ENCODE measurements at regions not wholly inside any gene's neighbourhood (a gene's known extent, or its start where the extent isn't known, plus 50 kb on each side); places are given as distances from the start of the nearest gene placed in this dataset.
"Not testable (repeated sequence)": the region's sequence is repeated elsewhere in the genome, so short reads cannot be mapped to it uniquely, and the experiment has no call there.

DNA sequence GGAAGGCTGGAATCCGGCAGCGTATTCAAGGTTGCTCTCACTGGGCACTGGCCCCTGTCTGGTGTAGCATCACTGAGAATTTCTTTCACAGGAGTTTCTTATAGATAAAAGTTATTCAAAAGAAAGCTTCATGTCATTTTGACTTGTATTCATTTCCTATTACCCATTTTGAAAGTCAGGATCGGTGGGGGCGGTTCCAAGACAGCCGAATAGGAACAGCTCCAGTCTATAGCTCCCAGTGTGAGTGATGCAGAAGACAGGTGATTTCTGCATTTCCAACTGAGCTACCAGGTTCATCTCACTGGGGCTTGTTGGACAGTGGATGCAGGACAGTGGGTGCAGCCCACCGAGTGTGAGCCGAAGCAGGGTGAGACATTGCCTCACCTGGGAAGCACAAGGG is 51.5 kb upstream of the CDC42EP3 start:
- intact Hi-C loops (cut with DNase I), result not testable (repeated sequence)

DNA sequence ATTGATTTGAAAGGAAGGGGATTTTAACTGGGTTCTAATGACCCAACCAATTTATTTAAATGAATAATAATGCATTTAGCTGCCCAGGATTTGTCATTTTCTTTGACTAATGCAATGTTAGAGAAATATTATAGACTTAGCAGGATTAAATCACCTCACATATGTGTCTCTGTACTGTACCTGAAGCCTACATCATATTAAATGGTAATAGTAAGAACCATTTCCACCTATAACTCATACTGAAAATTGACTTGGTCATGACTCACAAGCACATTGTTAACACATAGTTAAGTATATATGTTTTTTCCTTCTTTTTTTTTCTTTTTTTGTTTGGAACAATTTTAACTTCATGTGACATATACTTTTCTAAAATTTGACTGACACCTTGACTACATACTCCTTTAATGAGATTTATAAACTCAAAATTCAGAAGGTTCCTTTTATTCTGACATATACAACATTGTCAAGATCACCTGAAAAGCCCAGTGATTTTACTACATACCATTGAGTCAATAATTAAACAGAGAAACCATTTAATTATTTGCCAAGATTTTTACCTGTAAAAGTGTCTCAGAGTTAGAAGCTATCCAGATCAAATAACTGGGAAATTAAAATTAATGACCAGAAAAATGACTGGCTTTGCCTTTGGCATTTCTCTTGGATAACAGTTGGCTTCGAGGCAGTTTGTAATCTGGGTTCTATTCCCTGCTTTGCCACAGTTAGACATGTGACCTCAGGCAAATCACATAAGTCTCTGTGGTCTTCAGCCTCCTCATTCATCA is 58.8 kb upstream of the CDC42EP3 start:
- DNase-seq, result no peak
- intact Hi-C loops (cut with DNase I), result no loop called here

More for the DNA sequence above, 51.5 kb upstream of the CDC42EP3 start:
- peak in 18 of 42 donors; percentile 2 to 63 (median 24) for DNase-seq

DNA sequence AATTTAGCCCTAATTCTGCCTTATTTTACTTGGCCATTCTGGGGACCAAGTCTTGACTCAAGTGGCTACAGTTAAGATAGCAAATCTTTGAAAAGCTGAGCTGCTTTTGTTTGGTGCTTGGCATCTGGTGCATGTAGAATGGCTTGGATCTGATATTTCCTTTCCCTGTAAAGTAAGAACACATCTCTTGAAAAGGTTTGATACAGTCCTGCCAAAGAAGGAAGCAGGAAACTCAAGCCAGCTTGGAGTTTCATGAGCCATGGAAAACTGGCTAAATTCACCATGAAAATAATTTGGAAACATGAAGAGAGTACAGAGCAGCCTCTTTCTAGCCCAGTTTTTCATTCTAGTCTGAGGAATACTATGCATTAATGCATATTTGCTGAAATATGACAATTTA is 61.0 kb upstream of the CDC42EP3 start:
- intact Hi-C loops (cut with DNase I); DNase-seq: not testable (repeated sequence)

DNA sequence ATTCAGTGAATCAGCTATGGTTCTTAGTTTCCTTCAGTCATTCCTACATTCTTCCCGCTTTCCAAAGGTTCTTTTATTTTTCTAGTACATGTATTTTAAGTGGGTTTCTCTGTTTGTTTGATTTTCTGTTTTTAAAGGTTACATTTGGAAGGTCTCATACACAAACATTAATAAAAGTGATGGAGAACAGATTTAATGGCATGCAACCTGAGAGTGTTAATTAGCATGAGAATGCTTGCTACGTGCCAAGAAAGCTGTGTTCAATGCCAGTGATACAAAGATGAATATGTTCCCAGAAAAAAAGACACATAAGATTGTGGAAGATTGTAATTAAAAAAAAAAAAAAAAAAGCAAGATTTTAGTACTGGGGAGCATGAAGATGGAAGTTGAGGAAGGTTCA is 61.8 kb upstream of the CDC42EP3 start:
- intact Hi-C loops (cut with DNase I), result no loop called here
- DNase-seq, result no peak

DNA sequence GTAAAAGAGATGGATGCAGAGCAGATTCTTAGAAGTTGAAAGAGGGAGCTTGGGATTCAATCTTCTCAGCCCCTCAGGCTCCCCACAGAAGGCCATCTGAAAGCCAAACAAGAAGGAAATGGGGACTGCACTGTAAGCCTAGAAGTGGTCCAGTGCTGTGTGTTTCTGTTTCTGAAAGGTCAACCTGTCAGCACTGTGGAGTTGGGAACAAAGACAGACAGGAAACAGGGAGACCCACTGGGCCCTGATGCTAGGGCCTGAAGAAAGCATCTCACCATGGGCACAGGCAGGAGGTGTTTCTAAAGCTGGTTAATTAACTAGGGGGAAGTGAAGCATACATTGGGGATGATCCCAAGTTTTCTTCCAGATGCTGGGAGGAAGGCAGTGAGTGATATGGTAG is 62.5 kb upstream of the CDC42EP3 start:
- intact Hi-C loops (cut with DNase I); DNase-seq: not testable (repeated sequence)

DNA sequence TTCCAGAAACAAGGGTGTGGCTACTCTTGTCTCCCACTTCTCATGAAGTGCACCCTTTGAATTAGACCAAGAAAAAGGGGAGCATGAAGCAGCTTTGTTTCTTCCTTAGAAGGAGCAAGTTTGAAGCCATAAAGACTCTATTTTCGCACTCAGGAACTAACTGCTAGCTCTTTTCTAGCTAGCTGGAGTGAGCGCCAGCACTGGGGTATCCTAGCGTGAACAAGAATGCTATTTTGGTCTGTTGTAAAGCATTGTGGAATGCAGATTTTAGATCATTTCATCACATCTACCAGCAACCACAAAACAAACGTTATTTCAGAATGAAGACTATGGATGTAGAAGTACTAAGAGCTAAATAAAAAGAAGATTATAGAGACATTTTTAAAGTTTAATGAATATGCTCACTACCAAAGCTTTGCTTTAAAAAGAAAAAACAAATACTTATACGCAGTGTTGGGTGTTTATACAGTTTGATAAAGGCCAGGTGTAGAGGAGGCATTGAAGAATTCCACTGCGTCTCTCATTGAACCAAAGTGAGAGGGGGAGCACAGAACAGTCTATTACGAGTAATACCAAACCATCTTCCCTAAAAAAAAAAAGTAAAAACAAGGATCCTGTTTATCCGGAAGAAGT is 63.6 kb upstream of the CDC42EP3 start:
- intact Hi-C loops (cut with DNase I); DNase-seq: not testable (repeated sequence)

DNA sequence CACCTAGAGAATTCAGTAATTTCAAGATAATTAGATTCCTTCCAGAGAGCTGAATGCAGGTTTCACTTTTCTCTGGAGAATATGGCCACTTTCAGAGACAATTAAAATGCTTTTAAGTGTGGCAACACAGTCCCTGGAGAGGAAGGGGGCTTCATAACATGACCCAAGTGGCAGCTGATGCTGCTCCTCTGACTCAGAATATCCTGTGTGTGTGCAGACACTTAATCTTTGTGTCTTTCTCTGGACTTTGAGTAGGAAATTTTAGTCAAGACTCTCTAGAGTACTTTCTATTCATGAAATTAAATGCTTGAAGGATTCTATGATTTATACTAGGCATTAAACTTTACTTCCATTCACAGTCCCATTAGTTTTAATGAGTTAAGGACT is 64.1 kb upstream of the CDC42EP3 start:
- intact Hi-C loops (cut with DNase I); DNase-seq: not testable (repeated sequence)

DNA sequence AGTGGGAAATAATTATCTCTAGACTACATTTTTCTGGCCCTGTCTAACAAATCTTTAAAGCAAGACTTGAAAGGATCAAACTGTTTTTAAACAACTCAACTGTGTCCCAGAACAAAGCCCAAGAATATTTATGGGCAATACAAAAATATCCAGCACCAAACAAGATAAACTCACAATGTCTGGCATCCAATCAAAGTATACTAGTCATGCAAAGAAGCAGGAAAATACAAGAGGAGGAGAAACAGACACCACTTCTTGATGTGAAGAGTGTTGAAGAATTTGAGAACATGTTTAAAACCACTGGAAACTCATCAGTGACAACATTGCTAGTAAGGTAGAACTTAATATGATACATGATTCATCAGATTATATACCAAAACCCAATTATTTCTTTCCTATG is 66.1 kb upstream of the CDC42EP3 start:
- no peak for DNase-seq
- intact Hi-C loops (cut with DNase I), result no loop called here

DNA sequence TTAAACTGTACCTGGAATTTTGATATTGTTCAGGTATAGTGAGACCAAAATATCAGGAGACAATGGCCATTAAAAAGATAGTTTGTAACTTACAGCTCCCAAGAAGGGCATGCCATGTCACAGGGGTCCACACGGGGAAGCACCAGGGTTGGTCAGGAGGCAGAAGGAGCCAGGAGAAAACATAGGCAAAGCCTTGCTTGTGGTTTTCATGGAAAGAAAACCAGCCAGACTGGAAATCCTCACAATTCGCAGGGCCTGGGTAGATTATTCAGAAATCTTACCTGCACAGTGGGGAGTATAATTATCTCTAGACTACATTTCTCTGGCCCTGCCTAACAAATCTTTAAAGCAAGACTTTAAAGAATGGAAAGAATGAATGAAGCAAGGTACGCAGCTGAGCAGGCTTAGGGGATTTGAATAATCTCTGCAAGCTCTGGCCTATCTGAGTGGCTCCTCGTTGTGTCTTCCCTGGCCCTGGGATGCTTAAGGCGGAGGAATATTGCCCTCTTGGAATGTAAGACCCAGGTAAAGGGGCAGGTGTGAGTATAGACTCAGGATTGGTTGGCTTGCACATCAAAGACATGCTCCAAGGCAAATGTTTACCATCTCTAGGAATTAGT is 66.9 kb upstream of the CDC42EP3 start:
- DNase-seq, result no peak
- intact Hi-C loops (cut with DNase I), result no loop called here

DNA sequence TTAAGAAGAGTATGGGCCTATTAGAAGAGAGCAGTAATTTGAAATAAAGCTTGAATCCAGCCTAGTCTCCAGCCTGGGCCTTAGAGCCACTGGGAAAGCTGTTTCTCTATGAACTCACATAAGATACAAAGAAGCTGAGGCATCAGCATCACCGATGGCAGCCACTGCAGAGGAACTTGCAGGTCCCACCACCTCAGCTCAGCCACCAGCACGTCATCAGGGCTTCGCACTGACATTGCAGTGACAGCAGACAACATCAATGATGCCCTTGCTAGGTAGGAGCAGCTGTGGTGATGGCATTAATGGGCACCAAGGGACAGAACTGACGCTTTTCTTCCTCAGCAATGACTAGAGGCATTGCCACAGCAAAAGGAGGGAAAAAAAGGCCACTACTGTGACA is 67.7 kb upstream of the CDC42EP3 start:
- intact Hi-C loops (cut with DNase I), result no loop called here
- DNase-seq, result no peak

DNA sequence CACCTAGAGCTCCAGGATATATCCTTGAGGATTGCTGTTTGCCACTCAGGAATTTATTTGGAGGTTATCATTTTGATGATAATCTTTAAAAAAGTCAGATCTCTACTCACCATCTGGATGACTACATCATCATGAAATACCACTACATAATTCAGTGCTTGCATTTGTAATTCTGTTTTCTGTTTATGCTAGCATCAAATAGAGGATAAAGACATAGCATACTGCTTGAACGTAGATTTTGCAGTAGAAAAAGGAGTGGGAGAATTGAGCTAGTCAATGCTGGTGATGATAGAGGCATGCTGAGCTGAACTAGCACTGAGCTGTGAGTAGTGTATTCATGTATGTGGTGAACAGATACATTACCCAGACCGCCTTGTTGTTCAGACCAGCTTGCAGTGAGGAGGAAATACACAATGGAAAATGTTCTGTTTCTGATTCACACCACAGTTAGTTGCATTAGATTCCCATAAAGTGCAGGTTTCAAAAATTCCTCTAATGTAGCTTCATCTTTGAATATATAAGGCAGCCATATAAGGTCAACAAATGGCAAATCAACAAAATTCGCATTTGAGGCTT is 68.8 kb upstream of the CDC42EP3 start:
- intact Hi-C loops (cut with DNase I), result no loop called here
- no peak for DNase-seq

DNA sequence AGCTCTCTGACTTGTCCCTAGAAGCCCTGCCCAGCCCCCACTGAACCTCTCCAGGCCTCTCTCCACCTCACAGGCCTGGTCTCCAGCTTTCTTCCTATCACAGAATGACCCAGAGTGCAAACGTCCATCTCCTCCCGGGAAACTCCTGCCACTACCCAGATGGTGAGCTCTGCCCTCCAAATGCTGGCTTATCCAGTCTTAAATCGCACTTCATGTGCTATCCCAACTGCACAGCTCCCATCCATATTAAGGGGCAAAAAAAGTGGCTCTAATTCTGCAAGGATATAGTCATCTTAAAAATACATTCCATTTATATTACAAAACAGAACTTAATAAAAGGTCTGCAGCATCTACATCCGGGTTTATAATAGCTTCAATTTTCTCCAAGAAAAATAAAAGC is 70.8 kb upstream of the CDC42EP3 start:
- DNase-seq, result no peak
- intact Hi-C loops (cut with DNase I), result no loop called here

DNA sequence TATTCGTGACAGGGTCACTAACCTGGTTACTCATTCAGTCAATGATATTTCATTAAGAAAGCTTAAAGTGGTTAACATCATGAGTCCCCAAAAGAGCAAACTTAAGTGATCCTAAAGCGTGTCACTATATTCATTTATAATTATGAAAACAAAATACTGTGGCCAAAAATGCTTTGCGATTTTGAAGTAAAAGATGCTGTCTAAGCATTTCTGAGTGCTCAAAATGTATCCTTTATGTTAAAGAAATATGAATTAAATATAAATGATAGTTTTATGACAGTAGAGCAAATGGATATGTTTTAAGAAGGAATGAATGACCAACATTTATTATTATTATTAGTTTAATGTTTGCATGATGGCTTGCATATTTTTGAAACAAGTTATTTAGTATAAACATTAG is 72.6 kb upstream of the CDC42EP3 start:
- DNase-seq, result no peak
- intact Hi-C loops (cut with DNase I), result no loop called here

DNA sequence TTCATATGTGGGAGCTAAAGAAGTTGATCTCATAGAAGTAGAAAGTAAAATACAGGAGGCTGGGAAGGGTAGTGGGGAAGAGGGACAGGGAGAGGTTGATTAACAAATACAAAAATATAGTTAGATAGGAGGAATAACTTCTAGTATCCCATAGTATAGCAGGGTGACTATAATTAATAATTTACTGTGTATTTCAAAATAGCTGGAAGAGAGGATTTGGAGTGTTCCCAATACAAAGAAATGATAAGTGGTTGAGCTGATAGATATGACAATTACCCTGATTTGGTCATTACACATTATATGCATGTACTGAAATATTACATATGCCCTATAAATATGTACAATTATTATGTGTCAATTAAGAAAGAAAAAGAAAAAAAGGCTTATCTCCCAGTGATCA is 73.5 kb upstream of the CDC42EP3 start:
- intact Hi-C loops (cut with DNase I); DNase-seq: not testable (repeated sequence)

DNA sequence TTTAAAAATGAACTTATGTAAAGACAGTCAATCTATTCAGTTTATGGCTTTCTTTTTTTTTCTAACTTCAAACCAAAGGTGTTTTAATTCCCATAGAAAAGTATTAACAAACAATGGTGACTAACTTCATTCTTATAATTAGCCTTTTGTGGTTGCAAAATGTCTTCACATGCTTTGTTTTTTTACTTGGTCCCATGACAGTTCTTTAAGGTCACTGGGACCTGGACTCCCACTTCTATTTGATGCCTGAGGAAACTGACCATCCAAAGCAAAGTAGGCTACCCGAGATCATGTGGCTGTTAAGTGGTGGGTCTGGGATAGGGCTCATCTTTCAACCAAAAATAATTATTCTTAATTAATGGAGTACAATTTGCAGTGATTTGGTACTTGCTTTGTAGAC is 74.6 kb upstream of the CDC42EP3 start:
- intact Hi-C loops (cut with DNase I); DNase-seq: not testable (repeated sequence)

DNA sequence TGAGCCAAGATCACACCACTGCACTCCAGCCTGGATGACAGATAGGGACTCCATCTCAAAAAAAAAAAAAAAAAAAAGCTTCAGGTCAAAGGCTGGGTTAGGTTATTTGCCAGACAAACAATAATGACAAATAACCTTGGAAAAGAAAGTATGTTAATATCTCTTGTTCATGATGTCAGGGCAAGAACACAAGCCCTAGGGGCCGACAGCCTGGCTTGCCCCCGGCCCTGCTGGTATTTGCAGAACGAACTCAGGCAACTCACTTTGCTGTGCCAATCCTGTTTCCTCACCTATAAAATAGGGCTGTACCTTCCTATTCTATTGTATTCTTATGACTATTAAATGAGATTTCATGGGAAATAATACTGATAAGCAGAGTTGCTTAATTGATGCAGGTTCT is 75.4 kb upstream of the CDC42EP3 start:
- intact Hi-C loops (cut with DNase I), result no loop called here
- DNase-seq, result no peak

DNA sequence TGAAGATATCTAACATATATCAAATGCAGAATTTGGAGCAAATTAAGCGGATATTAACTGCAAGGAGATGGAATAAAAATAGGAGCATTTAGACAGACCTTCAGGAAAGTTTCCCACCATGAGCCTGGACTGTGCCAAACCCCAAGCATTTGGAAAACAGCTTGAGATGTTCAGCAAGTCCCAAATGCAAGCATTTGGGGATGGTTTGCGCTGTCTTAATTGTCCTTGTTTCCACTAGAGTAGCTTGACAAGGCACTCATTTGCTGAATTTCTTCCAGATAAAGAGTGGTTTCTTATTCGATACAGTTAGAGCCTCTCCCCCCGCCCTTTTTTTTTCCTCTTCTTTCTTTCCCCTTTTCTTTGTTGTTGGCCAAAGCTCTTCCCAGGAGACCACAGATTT is 77.1 kb upstream of the CDC42EP3 start:
- no peak for DNase-seq
- intact Hi-C loops (cut with DNase I), result no loop called here

DNA sequence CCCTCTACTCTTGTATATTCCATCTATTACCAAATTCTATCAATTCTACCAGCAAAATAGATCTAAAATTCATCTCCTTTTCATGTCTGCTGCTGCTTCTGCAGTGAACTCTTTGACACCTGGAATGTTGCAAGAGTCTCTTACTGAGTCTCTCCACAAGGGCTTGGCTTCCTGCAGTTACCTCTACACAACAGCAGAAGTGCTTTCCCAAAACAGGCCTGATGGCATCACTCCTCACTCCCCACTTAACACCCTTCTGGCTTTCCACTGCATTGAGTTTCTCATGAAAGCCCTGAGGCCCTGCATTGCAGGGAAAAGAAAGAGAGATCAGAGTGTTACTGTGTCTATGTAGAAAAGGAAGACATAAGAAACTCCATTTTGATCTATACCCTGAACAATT is 78.8 kb upstream of the CDC42EP3 start:
- intact Hi-C loops (cut with DNase I); DNase-seq: not testable (repeated sequence)

DNA sequence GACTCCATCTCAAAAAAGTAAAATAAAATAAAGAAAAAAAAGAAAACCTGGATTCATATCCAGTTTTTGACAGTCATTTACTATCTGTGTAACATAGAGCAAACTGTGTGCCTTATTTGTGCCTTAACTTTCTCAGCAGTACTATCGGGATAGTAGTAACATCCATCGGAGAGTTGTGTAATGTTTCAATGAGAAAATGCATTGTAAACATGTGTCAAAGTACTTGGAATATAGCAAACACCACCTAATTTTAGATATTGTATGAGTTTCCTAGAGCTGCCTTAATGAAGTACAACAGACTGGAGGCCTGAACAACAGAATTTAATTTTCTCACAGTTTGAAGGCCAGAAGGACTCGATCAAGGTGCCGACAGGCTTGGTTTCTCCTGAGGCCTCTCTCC is 81.3 kb upstream of the CDC42EP3 start:
- intact Hi-C loops (cut with DNase I), result no loop called here
- DNase-seq, result no peak

DNA sequence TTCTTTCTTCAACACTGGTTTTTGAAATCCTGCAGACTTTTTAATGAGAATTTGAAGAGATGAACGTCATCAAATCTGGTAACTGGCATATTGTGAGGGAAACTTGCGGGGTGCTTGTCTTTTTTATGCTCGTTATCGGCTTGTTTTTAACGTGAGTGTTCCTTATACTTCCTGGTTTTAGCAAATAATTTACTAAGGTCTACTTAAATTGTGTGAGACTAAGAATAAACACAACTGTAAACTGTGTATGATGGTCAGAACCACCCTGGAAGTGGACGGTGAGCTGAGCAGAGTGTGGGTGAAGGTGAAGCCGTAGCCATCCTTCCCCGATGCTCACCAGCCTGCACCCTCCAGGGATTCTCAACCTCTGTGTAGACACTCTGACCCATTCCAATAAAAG is 82.3 kb upstream of the CDC42EP3 start:
- intact Hi-C loops (cut with DNase I), result no loop called here
- DNase-seq, result no peak
